ENCODE measurements at regions not wholly inside any gene's neighbourhood (a gene's known extent, or its start where the extent isn't known, plus 50 kb on each side); places are given as distances from the start of the nearest gene placed in this dataset.

DNA sequence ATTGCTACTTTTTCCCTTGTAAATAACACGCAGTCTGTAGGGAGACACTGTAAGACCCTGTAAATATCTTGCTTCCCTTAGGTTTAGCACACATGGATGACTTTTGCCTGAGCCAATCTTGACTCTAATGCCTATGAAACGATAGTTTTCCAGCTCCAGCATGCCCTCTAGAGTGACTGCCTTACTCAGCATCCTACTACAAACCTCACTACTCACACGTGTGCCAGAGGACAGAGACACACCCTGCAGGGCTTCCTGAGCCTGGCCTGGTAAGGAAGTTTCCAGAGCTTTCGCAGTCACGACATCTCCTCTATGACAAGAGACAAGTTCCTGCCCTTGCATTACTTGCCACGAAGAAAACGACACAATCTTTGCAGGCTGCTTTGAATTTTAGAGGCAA lies 138.1 kb downstream of the ATPSCKMT start:
- Histone ChIP-seq H3K4me1 (no peaks in the 10 kb centered on the region), H3K36me3 (no peaks in the 10 kb centered on the region), H3K4me3 (no peak overlapping the region), H3K9me3 (no peaks in the 10 kb centered on the region), H3K27me3 (no peaks in the 10 kb centered on the region), H3K27ac (no peak overlapping the region)
- 43% methylated on average over 7 of the region's 7 CpGs for WGBS (ENCODE audit: insufficient coverage, low coverage, low lambda C conversion rate, missing lambda C conversion rate)
- no peak for ATAC-seq
- intact Hi-C loops (cut with DNase I): no loop called here
- no peak for DNase-seq
- TF ChIP-seq POLR2A (IDR thresholded peaks at IDR 0.05): no peak
- TF ChIP-seq, protein P1, sequence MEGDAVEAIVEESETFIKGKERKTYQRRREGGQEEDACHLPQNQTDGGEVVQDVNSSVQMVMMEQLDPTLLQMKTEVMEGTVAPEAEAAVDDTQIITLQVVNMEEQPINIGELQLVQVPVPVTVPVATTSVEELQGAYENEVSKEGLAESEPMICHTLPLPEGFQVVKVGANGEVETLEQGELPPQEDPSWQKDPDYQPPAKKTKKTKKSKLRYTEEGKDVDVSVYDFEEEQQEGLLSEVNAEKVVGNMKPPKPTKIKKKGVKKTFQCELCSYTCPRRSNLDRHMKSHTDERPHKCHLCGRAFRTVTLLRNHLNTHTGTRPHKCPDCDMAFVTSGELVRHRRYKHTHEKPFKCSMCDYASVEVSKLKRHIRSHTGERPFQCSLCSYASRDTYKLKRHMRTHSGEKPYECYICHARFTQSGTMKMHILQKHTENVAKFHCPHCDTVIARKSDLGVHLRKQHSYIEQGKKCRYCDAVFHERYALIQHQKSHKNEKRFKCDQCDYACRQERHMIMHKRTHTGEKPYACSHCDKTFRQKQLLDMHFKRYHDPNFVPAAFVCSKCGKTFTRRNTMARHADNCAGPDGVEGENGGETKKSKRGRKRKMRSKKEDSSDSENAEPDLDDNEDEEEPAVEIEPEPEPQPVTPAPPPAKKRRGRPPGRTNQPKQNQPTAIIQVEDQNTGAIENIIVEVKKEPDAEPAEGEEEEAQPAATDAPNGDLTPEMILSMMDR (IDR thresholded peaks at IDR 0.05): no peak

DNA sequence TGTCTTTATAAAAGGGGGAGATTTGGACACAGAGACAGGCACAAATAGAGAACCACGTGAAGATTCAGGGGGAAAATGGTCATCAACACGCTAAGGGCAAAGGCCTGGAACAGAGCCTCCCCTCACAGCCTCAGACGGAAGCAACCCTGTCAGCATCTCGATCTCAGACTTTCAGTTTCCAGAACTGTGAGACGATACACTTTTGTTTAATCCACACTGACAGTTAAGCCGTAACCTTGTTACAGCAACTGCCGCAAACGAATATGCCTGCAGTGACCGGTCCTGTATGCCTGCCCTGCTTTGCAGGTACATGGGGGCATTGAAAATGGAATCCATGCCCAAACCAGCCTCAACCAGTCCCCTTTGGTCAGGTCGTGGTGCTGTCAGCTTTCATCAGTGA lies 139.5 kb downstream of the ATPSCKMT start:
- DNase-seq (no peak), ATAC-seq (no peak)
- H3K36me3 ChIP-seq: no peaks in the 10 kb centered on the region
- WGBS (ENCODE audit: insufficient coverage, low coverage, low lambda C conversion rate, missing lambda C conversion rate): 50% methylated on average over 2 of the region's 10 CpGs
- intact Hi-C loops (cut with DNase I): no loop called here
- H3K4me1 ChIP-seq: no peaks in the 10 kb centered on the region
- H3K27ac ChIP-seq: no peak overlapping the region
- TF ChIP-seq, protein P1 (IDR thresholded peaks at IDR 0.05): no peak
- TF ChIP-seq POLR2A (IDR thresholded peaks at IDR 0.05): no peak
- no peak overlapping the region for H3K4me3 ChIP-seq
- H3K9me3 ChIP-seq: no peaks in the 10 kb centered on the region
- no peaks in the 10 kb centered on the region for H3K27me3 ChIP-seq

DNA sequence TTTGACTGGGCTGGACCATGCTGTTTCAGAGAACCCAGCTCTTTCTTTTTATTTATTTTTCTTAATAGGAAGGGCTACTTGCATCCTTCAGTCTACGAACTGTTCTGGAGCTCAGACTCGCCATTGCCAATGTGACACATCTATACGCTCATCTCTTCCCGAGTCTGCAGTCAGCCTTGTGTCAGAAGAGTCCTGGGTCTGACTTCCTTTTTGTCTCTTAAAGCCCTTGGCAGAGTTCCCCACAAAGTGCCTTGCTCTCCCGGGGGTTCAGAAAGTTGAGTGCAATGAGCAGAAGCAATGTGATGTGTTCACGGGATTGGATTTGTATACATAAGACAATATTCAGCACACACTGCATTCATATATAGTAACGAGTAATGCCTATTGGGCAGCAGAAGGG lies 140.4 kb downstream of the ATPSCKMT start:
- Histone ChIP-seq H3K4me1 (no peaks in the 10 kb centered on the region), H3K27me3 (no peaks in the 10 kb centered on the region), H3K9me3 (no peaks in the 10 kb centered on the region), H3K36me3 (no peaks in the 10 kb centered on the region), H3K27ac (no peak overlapping the region), H3K4me3 (no peak overlapping the region)
- no peak for ATAC-seq
- TF ChIP-seq, protein P1 (IDR thresholded peaks at IDR 0.05): no peak
- WGBS (ENCODE audit: insufficient coverage, low coverage, low lambda C conversion rate, missing lambda C conversion rate): 63% methylated on average over 5 of the region's 7 CpGs
- DNase-seq: no peak
- intact Hi-C loops (cut with DNase I): no loop called here

DNA sequence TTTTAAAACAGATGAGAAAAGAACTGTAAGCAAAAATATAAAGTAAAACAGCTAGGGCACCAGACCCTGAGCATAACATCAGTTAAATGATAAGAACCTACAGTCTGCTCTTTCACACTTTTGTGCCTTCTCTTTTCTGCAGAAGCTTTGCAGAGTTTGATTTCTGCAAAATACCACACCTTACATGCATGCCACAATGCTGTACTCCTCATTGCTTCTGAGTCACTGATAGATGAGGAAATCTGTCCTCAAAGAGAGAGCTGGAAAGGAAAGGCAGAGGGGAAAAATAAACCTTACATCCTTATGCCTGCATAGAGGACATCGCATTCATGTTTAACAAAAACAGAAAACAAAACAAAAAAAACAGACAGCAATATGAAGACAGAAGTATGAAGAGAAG lies 142.9 kb downstream of the ATPSCKMT start:
- Histone ChIP-seq H3K4me3 (no peak overlapping the region), H3K4me1 (no peaks in the 10 kb centered on the region), H3K27me3 (no peaks in the 10 kb centered on the region), H3K9me3 (no peaks in the 10 kb centered on the region), H3K36me3 (no peaks in the 10 kb centered on the region), H3K27ac (no peak overlapping the region)
- intact Hi-C loops (cut with DNase I): no loop called here
- no peak for ATAC-seq
- 89% methylated on average over 1 of the region's 1 CpG for WGBS (ENCODE audit: insufficient coverage, low coverage, low lambda C conversion rate, missing lambda C conversion rate)
- no peak for DNase-seq
- TF ChIP-seq, protein P1 (IDR thresholded peaks at IDR 0.05): no peak

DNA sequence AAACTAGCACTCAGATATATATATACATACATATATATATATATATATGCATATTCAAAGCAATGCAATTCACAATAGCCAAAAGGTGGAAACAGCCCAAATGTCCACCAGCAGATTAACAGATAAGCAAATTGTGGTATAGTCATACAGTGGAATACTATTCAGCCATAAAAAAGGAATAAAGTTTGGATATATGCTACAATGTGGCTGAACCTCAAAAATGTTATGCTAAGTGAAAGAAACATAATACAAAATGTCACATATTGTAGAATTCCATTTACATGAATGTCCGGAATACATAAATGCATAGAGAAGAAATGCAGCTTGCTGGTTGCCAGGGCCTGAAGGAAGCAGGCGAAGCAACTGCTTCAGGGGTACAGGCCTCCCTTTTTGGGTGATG lies 143.4 kb downstream of the ATPSCKMT start:
- DNase-seq (no peak), ATAC-seq (no peak)
- Histone ChIP-seq H3K27me3 (no peaks in the 10 kb centered on the region), H3K4me3 (no peak overlapping the region), H3K4me1 (no peaks in the 10 kb centered on the region), H3K27ac (no peak overlapping the region), H3K36me3 (no peaks in the 10 kb centered on the region), H3K9me3 (no peaks in the 10 kb centered on the region)
- intact Hi-C loops (cut with DNase I): no loop called here
- no peak for TF ChIP-seq POLR2A (IDR thresholded peaks at IDR 0.05)
- TF ChIP-seq, protein P1 (IDR thresholded peaks at IDR 0.05): no peak
- 93% methylated on average over 2 of the region's 2 CpGs for WGBS (ENCODE audit: insufficient coverage, low coverage, low lambda C conversion rate, missing lambda C conversion rate)

Measured in right lobe of liver (tissue), 6 donors.